BLaER1 (cell line): ENCODE measurements at regions not wholly inside any gene's neighbourhood (a gene's known extent, or its start where the extent isn't known, plus 50 kb on each side); places are given as distances from the start of the nearest gene placed in this dataset.

ENCODE experiments used
- H3K27ac ChIP-seq: shearing (Covaris generic); formaldehyde crosslinking; 2 replicates; pipeline ENCODE4 v1.8.1; 2022
- H3K27me3 ChIP-seq: shearing (Covaris generic); formaldehyde crosslinking; 2 replicates; pipeline ENCODE4 v1.8.1; 2022
- H3K36me3 ChIP-seq: shearing (Covaris generic); formaldehyde crosslinking; 2 replicates; pipeline ENCODE4 v1.8.1; 2022
- H3K4me1 ChIP-seq: shearing (Covaris generic); formaldehyde crosslinking; 2 replicates; pipeline ENCODE4 v1.8.1; 2022
- H3K4me2 ChIP-seq: shearing (Covaris generic); formaldehyde crosslinking; 2 replicates; pipeline ENCODE4 v1.8.1; 2022
- H3K4me3 ChIP-seq: shearing (Covaris generic); formaldehyde crosslinking; 2 replicates; pipeline ENCODE4 v1.8.1; 2022
- H3K9ac ChIP-seq: shearing (Covaris generic); formaldehyde crosslinking; 2 replicates; pipeline ENCODE4 v1.8.1; 2022
- H3K9me3 ChIP-seq: shearing (Covaris generic); formaldehyde crosslinking; 2 replicates; pipeline ENCODE4 v1.8.1; 2022
- H4K20me1 ChIP-seq: shearing (Covaris generic); formaldehyde crosslinking; 2 replicates; pipeline ENCODE4 v1.8.1; 2022
- Cebpa-rat ChIP-seq: shearing (Covaris generic); IDR thresholded peaks from 2 replicates; pipeline ENCODE4 v1.8.1; 2022

GRCh38 chr13:48782429-48782840, 128.7 kb downstream of the CYSLTR2 start:
- H3K9ac ChIP-seq: no peak overlapping the region
- H4K20me1 ChIP-seq: no peaks in the 10 kb centered on the region
- no peaks in the 10 kb centered on the region for H3K4me1 ChIP-seq
- no peak overlapping the region for H3K4me2 ChIP-seq
- peaks cover 40% of the 10 kb centered on the region for H3K9me3 ChIP-seq
- no peaks in the 10 kb centered on the region for H3K36me3 ChIP-seq
- no peaks in the 10 kb centered on the region for H3K27me3 ChIP-seq
- no peak overlapping the region for H3K27ac ChIP-seq
- no peak overlapping the region for H3K4me3 ChIP-seq
- no peak for TF ChIP-seq Cebpa-rat

- no peak overlapping the region for H3K4me3 ChIP-seq
- no peak overlapping the region for H3K9ac ChIP-seq
These were observed 129.5 kb downstream of the CYSLTR2 start for GRCh38 chr13:48783181-48783630.

GRCh38 chr13:48783695-48784230, 130.0 kb downstream of the CYSLTR2 start:
- TF ChIP-seq Cebpa-rat: no peak
- Histone ChIP-seq H3K4me1 (no peaks in the 10 kb centered on the region), H3K9me3 (peaks cover 40% of the 10 kb centered on the region), H3K4me3 (no peak overlapping the region), H3K4me2 (no peak overlapping the region), H4K20me1 (no peaks in the 10 kb centered on the region), H3K27me3 (no peaks in the 10 kb centered on the region), H3K27ac (no peak overlapping the region), H3K36me3 (no peaks in the 10 kb centered on the region), H3K9ac (no peak overlapping the region)

More at GRCh38 chr13:48783181-48783630, 129.5 kb downstream of the CYSLTR2 start:
- no peaks in the 10 kb centered on the region for H3K36me3 ChIP-seq
- H3K27ac ChIP-seq: no peak overlapping the region
- no peaks in the 10 kb centered on the region for H3K27me3 ChIP-seq
- no peak overlapping the region for H3K4me2 ChIP-seq
- TF ChIP-seq Cebpa-rat: no peak
- peaks cover 40% of the 10 kb centered on the region for H3K9me3 ChIP-seq
- no peaks in the 10 kb centered on the region for H3K4me1 ChIP-seq
- no peaks in the 10 kb centered on the region for H4K20me1 ChIP-seq

GRCh38 chr13:48784916-48785548, 131.3 kb downstream of the CYSLTR2 start:
- H3K4me1 ChIP-seq: no peaks in the 10 kb centered on the region
- H4K20me1 ChIP-seq: no peaks in the 10 kb centered on the region
- H3K36me3 ChIP-seq: no peaks in the 10 kb centered on the region
- peaks cover 34% of the 10 kb centered on the region for H3K9me3 ChIP-seq
- TF ChIP-seq Cebpa-rat: no peak
- H3K27ac ChIP-seq: no peak overlapping the region
- no peak overlapping the region for H3K4me2 ChIP-seq
- H3K27me3 ChIP-seq: no peaks in the 10 kb centered on the region
- no peak overlapping the region for H3K4me3 ChIP-seq
- H3K9ac ChIP-seq: no peak overlapping the region

- no peaks in the 10 kb centered on the region for H3K36me3 ChIP-seq
- no peak for TF ChIP-seq Cebpa-rat
- H3K4me2 ChIP-seq: no peak overlapping the region
- H3K9ac ChIP-seq: no peak overlapping the region
- no peak overlapping the region for H3K4me3 ChIP-seq
- H4K20me1 ChIP-seq: no peaks in the 10 kb centered on the region
- no peaks in the 10 kb centered on the region for H3K9me3 ChIP-seq
- no peaks in the 10 kb centered on the region for H3K27me3 ChIP-seq
- H3K27ac ChIP-seq: no peak overlapping the region
- no peaks in the 10 kb centered on the region for H3K4me1 ChIP-seq
These were observed 136.5 kb downstream of the CYSLTR2 start for GRCh38 chr13:48790199-48790598.

GRCh38 chr13:48790966-48791365, 137.2 kb downstream of the CYSLTR2 start:
- H4K20me1 ChIP-seq: no peaks in the 10 kb centered on the region
- H3K27ac ChIP-seq: no peak overlapping the region
- H3K4me1 ChIP-seq: no peaks in the 10 kb centered on the region
- H3K4me3 ChIP-seq: no peak overlapping the region
- H3K9me3 ChIP-seq: no peaks in the 10 kb centered on the region
- H3K9ac ChIP-seq: no peak overlapping the region
- TF ChIP-seq Cebpa-rat: no peak
- H3K27me3 ChIP-seq: no peaks in the 10 kb centered on the region
- no peak overlapping the region for H3K4me2 ChIP-seq
- no peaks in the 10 kb centered on the region for H3K36me3 ChIP-seq

- TF ChIP-seq Cebpa-rat: no peak
- Histone ChIP-seq H3K4me1 (no peaks in the 10 kb centered on the region), H3K4me2 (no peak overlapping the region), H4K20me1 (no peaks in the 10 kb centered on the region), H3K9me3 (no peaks in the 10 kb centered on the region), H3K4me3 (no peak overlapping the region), H3K9ac (no peak overlapping the region), H3K27ac (no peak overlapping the region), H3K36me3 (no peaks in the 10 kb centered on the region), H3K27me3 (no peaks in the 10 kb centered on the region)
These were observed 143.4 kb downstream of the CYSLTR2 start for GRCh38 chr13:48797127-48797526.

GRCh38 chr13:48797761-48798160, 144.0 kb downstream of the CYSLTR2 start:
- TF ChIP-seq Cebpa-rat: no peak
- Histone ChIP-seq H3K9ac (no peak overlapping the region), H3K27me3 (no peaks in the 10 kb centered on the region), H3K4me1 (no peaks in the 10 kb centered on the region), H3K9me3 (no peaks in the 10 kb centered on the region), H3K27ac (no peak overlapping the region), H3K4me2 (no peak overlapping the region), H4K20me1 (no peaks in the 10 kb centered on the region), H3K36me3 (no peaks in the 10 kb centered on the region), H3K4me3 (no peak overlapping the region)

GRCh38 chr13:48798180-48798579, 144.5 kb downstream of the CYSLTR2 start:
- Histone ChIP-seq H3K27ac (no peak overlapping the region), H3K27me3 (no peaks in the 10 kb centered on the region)
- no peak for TF ChIP-seq Cebpa-rat

GRCh38 chr13:48801255-48801654, 147.5 kb downstream of the CYSLTR2 start:
- Histone ChIP-seq H3K27me3 (no peaks in the 10 kb centered on the region), H4K20me1 (no peaks in the 10 kb centered on the region), H3K36me3 (no peaks in the 10 kb centered on the region), H3K4me2 (no peak overlapping the region), H3K4me3 (no peak overlapping the region), H3K27ac (no peak overlapping the region), H3K4me1 (no peaks in the 10 kb centered on the region), H3K9ac (no peak overlapping the region), H3K9me3 (no peaks in the 10 kb centered on the region)
- TF ChIP-seq Cebpa-rat: no peak

More at GRCh38 chr13:48798180-48798579, 144.5 kb downstream of the CYSLTR2 start:
- Histone ChIP-seq H4K20me1 (no peaks in the 10 kb centered on the region), H3K9me3 (no peaks in the 10 kb centered on the region), H3K4me1 (no peaks in the 10 kb centered on the region), H3K36me3 (no peaks in the 10 kb centered on the region), H3K9ac (no peak overlapping the region), H3K4me3 (no peak overlapping the region), H3K4me2 (no peak overlapping the region)
